H1 (cell line): ENCODE measurements at regions not wholly inside any gene's neighbourhood (a gene's known extent, or its start where the extent isn't known, plus 50 kb on each side); places are given as distances from the start of the nearest gene placed in this dataset.

ENCODE experiments used
- CTCF ChIA-PET: fragments of 300-600 bp; sonication (Branson Sonifier 250); formaldehyde crosslinking; loops from one replicate; lab custom pipeline; 2021; ENCODE audit not compliant: partially characterized antibody; lab: Charles Lee
- POLR2A ChIA-PET: fragments of 300-600 bp; sonication (Branson Sonifier 250); formaldehyde crosslinking; loops from one replicate; lab custom pipeline; 2021; ENCODE audit warnings: inconsistent platforms; ENCODE audit not compliant: partially characterized antibody; lab: Charles Lee
- DNase-seq, 2 experiments: peaks; one replicate each; pipeline versions ENCODE4 v3.0.0 to v3.0.0-alpha.2; 2010 to 2022; ENCODE audit warnings: low spot score in 2 of 2, low read depth in 1 of 2, mixed read lengths in 1 of 2
- FAIRE-seq: peaks from 2 replicates; lab custom pipeline; 2011; peaks lifted over from hg19 to GRCh38; lab: Jason Lieb, UNC
- H2AFZ ChIP-seq: 2 replicates; pipeline ENCODE4 v1.8.1; 2012; ENCODE audit warnings: low read length, inconsistent platforms
- H2AK5ac ChIP-seq: 2 replicates; pipeline ENCODE4 v1.6.1; 2013; ENCODE audit warnings: low read depth, low read length
- H2BK120ac ChIP-seq: replicated peaks from 2 replicates; pipeline ENCODE3; 2013; ENCODE audit warnings: low read depth, low read length, inconsistent platforms
- H2BK12ac ChIP-seq: 2 replicates; pipeline ENCODE4 v1.6.1; 2013; ENCODE audit warnings: low read depth, low read length
- H2BK15ac ChIP-seq: 2 replicates; pipeline ENCODE4 v1.6.1; 2013; ENCODE audit warnings: low read length
- H2BK20ac ChIP-seq: 2 replicates; pipeline ENCODE4 v1.6.1; 2013; ENCODE audit warnings: low read length
- H2BK5ac ChIP-seq: 2 replicates; pipeline ENCODE4 v1.6.1; 2013; ENCODE audit warnings: low read depth, low read length
- H3K14ac ChIP-seq: 2 replicates; pipeline ENCODE4 v1.6.1; 2013; ENCODE audit warnings: inconsistent platforms; ENCODE audit not compliant: insufficient read length
- H3K18ac ChIP-seq: 2 replicates; pipeline ENCODE4 v1.6.1; 2013; ENCODE audit warnings: low read length; ENCODE audit errors: extremely low read depth
- H3K23ac ChIP-seq: 2 replicates; pipeline ENCODE4 v1.6.1; 2013; ENCODE audit warnings: inconsistent platforms; ENCODE audit not compliant: insufficient read length
- H3K23me2 ChIP-seq: 2 replicates; pipeline ENCODE4 v1.6.1; 2013; ENCODE audit warnings: low read depth, low read length
- H3K27ac ChIP-seq: 2 replicates; pipeline ENCODE4 v1.6.1; 2011; ENCODE audit warnings: low read depth, low read length, inconsistent platforms
- H3K27me3 ChIP-seq, 4 experiments: replicated peaks in 1 of 4; 1 replicate in 1 of 4; 2 replicates in 3 of 4; pipeline versions ENCODE4 v1.6.1 to v1.8.1; 2011 to 2013; ENCODE audit warnings: low read length in 3 of 4, mild to moderate bottlenecking in 3 of 4, inconsistent platforms in 2 of 4, mixed read lengths in 2 of 4, moderate library complexity in 1 of 4; ENCODE audit not compliant: control insufficient read depth in 3 of 4, insufficient read depth in 3 of 4; ENCODE audit errors: extremely low read depth in 1 of 4
- H3K36me3 ChIP-seq, 4 experiments: 2 replicates each; pipeline versions ENCODE4 v1.6.1 to v1.8.1; 2011 to 2013; ENCODE audit warnings: mild to moderate bottlenecking in 4 of 4, low read length in 3 of 4, moderate library complexity in 2 of 4, control low read depth in 1 of 4, inconsistent platforms in 1 of 4; ENCODE audit not compliant: insufficient read depth in 4 of 4, control insufficient read depth in 2 of 4
- H3K4ac ChIP-seq: replicated peaks from 2 replicates; pipeline ENCODE3; 2013; ENCODE audit warnings: low read length, low read depth, mixed read lengths, inconsistent platforms; ENCODE audit not compliant: insufficient read length
- H3K4me1 ChIP-seq, 4 experiments: replicated peaks in 1 of 4; 1 replicate in 1 of 4; 2 replicates in 3 of 4; pipeline versions ENCODE4 v1.6.1 to v1.8.1; 2011 to 2013; ENCODE audit warnings: low read length in 3 of 4, inconsistent platforms in 2 of 4, mixed read lengths in 1 of 4; ENCODE audit not compliant: insufficient read depth in 4 of 4, control insufficient read depth in 3 of 4
- H3K4me2 ChIP-seq, 2 experiments: 2 replicates each; pipeline versions ENCODE4 v1.6.1 to v1.8.1; 2011 to 2013; ENCODE audit warnings: low read depth in 2 of 2, low read length in 2 of 2, control low read depth in 1 of 2, inconsistent platforms in 1 of 2, mild to moderate bottlenecking in 1 of 2; ENCODE audit not compliant: insufficient read depth in 1 of 2
- H3K4me3 ChIP-seq, 4 experiments: fragments of 200-600, 300-600 bp in 1 of 4; sonication (generic), shearing (Covaris generic), sonication (Bioruptor Twin) in 1 of 4; 2 replicates each; pipeline versions ENCODE4 v1.5.1 to v1.8.1; 2011 to 2016; ENCODE audit warnings: low read length in 4 of 4, low read depth in 3 of 4, control low read depth in 2 of 4, inconsistent platforms in 2 of 4, mild to moderate bottlenecking in 2 of 4, mixed read lengths in 1 of 4, moderate library complexity in 1 of 4; ENCODE audit not compliant: insufficient read depth in 2 of 4; ENCODE audit errors: extremely low read depth in 1 of 4
- H3K56ac ChIP-seq: replicated peaks from 2 replicates; pipeline ENCODE3; 2013; ENCODE audit warnings: low read depth, mild to moderate bottlenecking, mixed read lengths, low read length, inconsistent platforms; ENCODE audit not compliant: insufficient read length
- H3K79me1 ChIP-seq: 2 replicates; pipeline ENCODE4 v1.6.1; 2013; ENCODE audit warnings: low read depth, low read length, control low read depth
- H3K79me2 ChIP-seq, 2 experiments: 2 replicates each; pipeline versions ENCODE4 v1.6.1 to v1.8.1; 2012 to 2013; ENCODE audit warnings: low read length in 2 of 2, mild to moderate bottlenecking in 2 of 2, inconsistent platforms in 1 of 2; ENCODE audit not compliant: insufficient read depth in 2 of 2, control insufficient read depth in 1 of 2
- H3K9ac ChIP-seq, 4 experiments: replicated peaks in 1 of 4; 1 replicate in 1 of 4; 2 replicates in 3 of 4; pipeline versions ENCODE4 v1.6.1 to v1.8.1; 2011 to 2013; ENCODE audit warnings: low read depth in 3 of 4, low read length in 3 of 4, control low read depth in 2 of 4, mild to moderate bottlenecking in 2 of 4, moderate library complexity in 2 of 4, inconsistent platforms in 1 of 4; ENCODE audit errors: extremely low read depth in 1 of 4
- H3K9me3 ChIP-seq, 2 experiments: 2 replicates each; pipeline versions ENCODE4 v1.6.1 to v1.8.1; 2012 to 2013; ENCODE audit warnings: mild to moderate bottlenecking in 2 of 2, moderate library complexity in 2 of 2, control low read depth in 1 of 2, inconsistent platforms in 1 of 2, low read depth in 1 of 2, low read length in 1 of 2, mixed read lengths in 1 of 2; ENCODE audit not compliant: insufficient read depth in 2 of 2
- H4K20me1 ChIP-seq, 2 experiments: replicated peaks in 1 of 2; 2 replicates each; pipeline versions ENCODE3 to v1.8.1; 2011 to 2013; ENCODE audit warnings: inconsistent platforms in 2 of 2, low read length in 2 of 2, mild to moderate bottlenecking in 1 of 2; ENCODE audit not compliant: insufficient read depth in 2 of 2, control insufficient read depth in 1 of 2
- H4K5ac ChIP-seq: 2 replicates; pipeline ENCODE4 v1.6.1; 2013; ENCODE audit warnings: low read length, low read depth, mixed read lengths, inconsistent platforms; ENCODE audit not compliant: insufficient read length
- H4K8ac ChIP-seq: 2 replicates; pipeline ENCODE4 v1.8.0; 2013; ENCODE audit warnings: mild to moderate bottlenecking, moderate library complexity, low read length, inconsistent platforms; ENCODE audit not compliant: insufficient read depth; ENCODE audit errors: extremely low read depth
- H4K91ac ChIP-seq: replicated peaks from 2 replicates; pipeline ENCODE3; 2013; ENCODE audit warnings: low read length, mixed read lengths, inconsistent platforms; ENCODE audit not compliant: insufficient read length
- ATF3 ChIP-seq: IDR thresholded peaks from 2 replicates; pipeline ENCODE4 v1.6.1; 2011; ENCODE audit warnings: low read depth, mild to moderate bottlenecking, low read length; ENCODE audit not compliant: insufficient read depth
- CBX5 ChIP-seq: fragments of 300-800, 300-1000 bp; sonication (generic); IDR thresholded peaks from 2 replicates; pipeline ENCODE4 v1.7.1; 2016; ENCODE audit warnings: antibody characterized with exemption, low read length, low read depth
- CEBPB ChIP-seq: IDR thresholded peaks from 2 replicates; pipeline ENCODE4 v1.6.1; 2012; ENCODE audit warnings: low read depth, low read length
- GTF2F1 ChIP-seq: IDR thresholded peaks from 2 replicates; pipeline ENCODE4 v1.6.1; 2012; ENCODE audit warnings: low read depth, low read length, improper control_type of control experiment, borderline replicate concordance
- MAX ChIP-seq: IDR thresholded peaks from 2 replicates; pipeline ENCODE4 v1.6.1; 2012; ENCODE audit warnings: inconsistent platforms
- RXRA ChIP-seq: IDR thresholded peaks from 2 replicates; pipeline ENCODE4 v1.6.1; 2011; ENCODE audit warnings: low read depth, mild to moderate bottlenecking, low read length, moderate library complexity; ENCODE audit not compliant: insufficient read depth
- SP2 ChIP-seq: IDR thresholded peaks from 2 replicates; pipeline ENCODE4 v1.6.1; 2012; ENCODE audit warnings: mild to moderate bottlenecking, low read length, inconsistent platforms
- SP4 ChIP-seq: IDR thresholded peaks from 2 replicates; pipeline ENCODE4 v1.6.1; 2012; ENCODE audit warnings: low read length, inconsistent platforms
- SUZ12 ChIP-seq: fragments of 200-600 bp; sonication (generic); IDR thresholded peaks from 2 replicates; pipeline ENCODE4 v1.6.1; 2012; ENCODE audit warnings: mild to moderate bottlenecking, inconsistent platforms, low read length, moderate library complexity, mixed read lengths
- TAF7 ChIP-seq: optimal IDR thresholded peaks from 2 replicates; pipeline ENCODE3; 2011; ENCODE audit warnings: low read depth, mild to moderate bottlenecking, inconsistent platforms, low read length, moderate library complexity, borderline replicate concordance
- WGBS, 2 experiments: shearing (Covaris generic) in 1 of 2; methylation state at CpG; one replicate each; pipeline versions ENCODE4 v1.1.6 to v1.1.7; 2013 to 2015; ENCODE audit warnings: low lambda C conversion rate in 2 of 2, mixed read lengths in 2 of 2, inconsistent platforms in 1 of 2, low coverage in 1 of 2, missing lambda C conversion rate in 1 of 2; ENCODE audit not compliant: insufficient replicate concordance in 2 of 2, insufficient coverage in 1 of 2, insufficient read length in 1 of 2; ENCODE audit errors: extremely low coverage in 1 of 2, missing lambda C conversion rate in 1 of 2; 5-methylcytosine and 5-hydroxymethylcytosine counted together

- POLR2A ChIA-PET = no interaction called here
- Histone ChIP-seq H3K23ac (no peak overlapping the region), H3K18ac (no peak overlapping the region), H3K4ac (no peak overlapping the region), H2BK12ac (no peak overlapping the region), H3K4me2 (no peak overlapping the region), H3K23me2 (no peaks in the 10 kb centered on the region), H2BK15ac (no peak overlapping the region), H3K27ac (no peak overlapping the region), H2BK20ac (no peak overlapping the region), H3K9me3 (no peaks in the 10 kb centered on the region), H3K36me3 (no peaks in the 10 kb centered on the region), H4K8ac (no peak overlapping the region), H3K27me3 (no peaks in the 10 kb centered on the region), H2AK5ac (no peak overlapping the region), H2BK5ac (no peak overlapping the region), H2BK120ac (no peak overlapping the region), H4K91ac (no peak overlapping the region), H3K79me2 (no peaks in the 10 kb centered on the region), H3K9ac (no peak overlapping the region), H3K4me1 (no peaks in the 10 kb centered on the region), H2AFZ (no peak overlapping the region), H3K14ac (no peak overlapping the region), H3K79me1 (no peaks in the 10 kb centered on the region), H4K20me1 (no peaks in the 10 kb centered on the region), H4K5ac (no peak overlapping the region), H3K56ac (no peak overlapping the region), H3K4me3 (no peak overlapping the region)
- WGBS, 2 experiments = 100% methylated on average over 1 of the region's 1 CpG; no CpG with 5 or more reads in 1 of the 2 experiments
- CTCF ChIA-PET = interaction anchor here (0.6 to 2.0 kb wide), 3 partner anchors 19 to 239 kb away, joined by 3 to 10 read pairs (median 4); no protein-coding TSS in a partner anchor
- DNase-seq (no peak), FAIRE-seq (no peak)
- TF ChIP-seq GTF2F1 = no peak
- TF ChIP-seq MAX = no peak
- TF ChIP-seq SUZ12 = no peak
- no peak for TF ChIP-seq SP4
- no peak for TF ChIP-seq SP2
- TF ChIP-seq CEBPB = no peak
- TF ChIP-seq CBX5 = no peak
- TF ChIP-seq ATF3 = no peak
- TF ChIP-seq TAF7 = no peak
- TF ChIP-seq RXRA = no peak
These were observed 349.0 kb upstream of the ATP10A start for GRCh38 chr15:26212109-26212508.
